Choroid plexus epithelial cell (primary cell): ENCODE measurements at regions not wholly inside any gene's neighbourhood (a gene's known extent, or its start where the extent isn't known, plus 50 kb on each side); places are given as distances from the start of the nearest gene placed in this dataset.

Source experiments
- DNase-seq: peaks from one replicate; pipeline ENCODE4 v3.0.0-alpha.2; 2010; ENCODE audit warnings: low read depth
- H3K4me3 ChIP-seq: 2 replicates; pipeline ENCODE4 v1.5.1; 2011; ENCODE audit warnings: low read depth, mild to moderate bottlenecking, control low read depth, low read length, moderate library complexity
- TF ChIP-seq, protein P1 (sequence below): conservative IDR thresholded peaks from 2 replicates; pipeline ENCODE4 v1.5.1; 2011; ENCODE audit warnings: low read depth, mild to moderate bottlenecking, control low read depth, inconsistent platforms, low read length, moderate library complexity

DNA sequence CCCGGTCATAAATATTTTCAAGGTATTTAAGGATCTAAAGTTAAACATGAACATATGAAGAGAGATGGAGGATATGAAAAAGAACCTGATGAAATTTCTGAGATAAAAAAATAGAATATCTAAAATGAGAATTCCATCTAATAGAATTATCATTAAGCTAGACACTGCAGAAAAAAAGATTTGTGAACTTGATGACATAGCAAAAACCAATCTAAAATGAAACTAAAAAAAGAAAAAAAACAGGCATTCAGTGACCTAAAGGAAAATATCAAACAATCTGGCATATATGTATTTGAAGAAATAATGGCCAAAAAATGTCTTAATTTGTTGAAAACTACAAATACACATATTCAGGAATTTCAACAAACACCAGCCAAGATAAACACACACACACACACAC, 81.6 kb upstream of the ZC3H12C start:
- DNase-seq = no peak
- TF ChIP-seq, protein P1, sequence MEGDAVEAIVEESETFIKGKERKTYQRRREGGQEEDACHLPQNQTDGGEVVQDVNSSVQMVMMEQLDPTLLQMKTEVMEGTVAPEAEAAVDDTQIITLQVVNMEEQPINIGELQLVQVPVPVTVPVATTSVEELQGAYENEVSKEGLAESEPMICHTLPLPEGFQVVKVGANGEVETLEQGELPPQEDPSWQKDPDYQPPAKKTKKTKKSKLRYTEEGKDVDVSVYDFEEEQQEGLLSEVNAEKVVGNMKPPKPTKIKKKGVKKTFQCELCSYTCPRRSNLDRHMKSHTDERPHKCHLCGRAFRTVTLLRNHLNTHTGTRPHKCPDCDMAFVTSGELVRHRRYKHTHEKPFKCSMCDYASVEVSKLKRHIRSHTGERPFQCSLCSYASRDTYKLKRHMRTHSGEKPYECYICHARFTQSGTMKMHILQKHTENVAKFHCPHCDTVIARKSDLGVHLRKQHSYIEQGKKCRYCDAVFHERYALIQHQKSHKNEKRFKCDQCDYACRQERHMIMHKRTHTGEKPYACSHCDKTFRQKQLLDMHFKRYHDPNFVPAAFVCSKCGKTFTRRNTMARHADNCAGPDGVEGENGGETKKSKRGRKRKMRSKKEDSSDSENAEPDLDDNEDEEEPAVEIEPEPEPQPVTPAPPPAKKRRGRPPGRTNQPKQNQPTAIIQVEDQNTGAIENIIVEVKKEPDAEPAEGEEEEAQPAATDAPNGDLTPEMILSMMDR = no peak
- H3K4me3 ChIP-seq = no peak overlapping the region

DNA sequence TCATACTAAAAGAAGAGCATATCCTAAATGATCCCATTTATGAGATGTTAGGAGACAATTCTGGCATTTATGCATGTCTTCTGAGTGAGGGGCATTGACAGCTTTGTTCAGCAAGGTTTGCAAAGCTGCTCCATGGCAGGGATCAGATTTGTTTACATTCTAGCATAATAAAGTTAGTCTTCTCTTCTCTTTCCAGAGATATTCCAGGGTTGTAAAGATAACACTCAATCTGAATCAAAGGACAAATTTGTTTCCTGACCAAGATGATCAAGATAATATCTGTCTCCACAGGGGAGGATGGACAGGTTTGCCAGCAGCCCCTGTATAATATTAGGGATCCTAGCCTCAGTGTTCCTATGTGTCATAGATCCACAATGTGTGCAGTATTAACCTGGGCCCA, 77.5 kb upstream of the ZC3H12C start:
- H3K4me3 ChIP-seq = no peak overlapping the region
- no peak for DNase-seq
- TF ChIP-seq, protein P1 = no peak

DNA sequence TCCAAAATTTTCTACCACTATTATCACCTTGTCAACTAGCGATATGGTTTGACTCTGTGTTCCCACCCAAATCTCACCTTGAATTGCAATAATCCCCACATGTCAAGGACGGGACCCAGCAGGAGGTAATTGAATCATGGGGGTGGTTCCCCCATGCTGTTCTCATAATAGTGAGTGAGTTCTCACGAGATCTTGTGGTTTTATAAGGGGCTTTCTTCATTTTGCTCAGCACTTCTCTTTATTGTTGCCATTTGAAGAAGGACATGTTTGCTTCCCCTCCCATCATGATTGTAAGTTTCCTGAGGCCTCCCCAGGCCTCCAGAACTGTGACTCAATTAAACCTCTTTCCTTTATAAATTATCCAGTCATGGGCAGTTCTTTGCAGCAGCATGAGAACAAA, 73.5 kb upstream of the ZC3H12C start:
- no peak for DNase-seq
- TF ChIP-seq, protein P1 = no peak
- no peak overlapping the region for H3K4me3 ChIP-seq

DNA sequence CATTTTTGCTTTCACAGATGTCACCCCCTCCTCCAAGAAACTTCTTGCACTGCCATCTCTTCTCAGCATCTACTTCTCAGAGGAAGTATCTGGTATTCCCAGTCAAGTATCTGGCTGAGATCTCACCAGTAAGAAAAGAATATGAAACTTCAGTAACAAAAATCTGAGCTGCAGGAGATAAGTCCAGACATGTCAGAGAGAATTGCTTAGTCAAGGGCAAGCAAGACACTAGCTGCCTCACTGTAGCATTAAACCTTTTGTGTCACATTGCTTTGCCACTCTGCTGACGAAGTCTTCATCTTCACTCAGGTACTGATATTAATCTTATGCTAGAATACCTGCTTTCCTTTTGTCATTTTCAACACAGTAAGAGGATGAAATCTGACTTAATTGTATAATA, 70.6 kb upstream of the ZC3H12C start:
- TF ChIP-seq, protein P1 = no peak
- H3K4me3 ChIP-seq = no peak overlapping the region
- DNase-seq = peak; percentile 31

DNA sequence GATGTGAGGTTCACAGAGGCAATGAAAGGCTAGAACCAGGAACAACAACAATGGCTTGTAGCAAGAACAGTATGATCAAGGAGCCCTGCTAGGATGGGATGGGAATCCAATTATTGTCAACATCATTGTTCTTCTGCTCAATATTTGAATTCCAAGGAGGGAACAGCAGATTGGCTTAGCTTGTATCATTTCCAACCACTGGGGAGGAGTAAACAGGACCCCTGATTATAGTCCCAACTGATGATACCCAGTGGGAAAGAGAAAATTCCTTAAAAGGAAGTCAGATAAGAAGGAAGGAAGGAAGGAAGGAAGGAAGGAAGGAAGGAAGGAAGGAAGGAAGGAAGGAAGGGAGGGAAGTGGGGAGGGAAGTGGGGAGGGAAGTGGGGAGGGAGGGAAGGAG, 69.5 kb upstream of the ZC3H12C start:
- TF ChIP-seq, protein P1 = no peak
- no peak for DNase-seq
- H3K4me3 ChIP-seq = no peak overlapping the region

DNA sequence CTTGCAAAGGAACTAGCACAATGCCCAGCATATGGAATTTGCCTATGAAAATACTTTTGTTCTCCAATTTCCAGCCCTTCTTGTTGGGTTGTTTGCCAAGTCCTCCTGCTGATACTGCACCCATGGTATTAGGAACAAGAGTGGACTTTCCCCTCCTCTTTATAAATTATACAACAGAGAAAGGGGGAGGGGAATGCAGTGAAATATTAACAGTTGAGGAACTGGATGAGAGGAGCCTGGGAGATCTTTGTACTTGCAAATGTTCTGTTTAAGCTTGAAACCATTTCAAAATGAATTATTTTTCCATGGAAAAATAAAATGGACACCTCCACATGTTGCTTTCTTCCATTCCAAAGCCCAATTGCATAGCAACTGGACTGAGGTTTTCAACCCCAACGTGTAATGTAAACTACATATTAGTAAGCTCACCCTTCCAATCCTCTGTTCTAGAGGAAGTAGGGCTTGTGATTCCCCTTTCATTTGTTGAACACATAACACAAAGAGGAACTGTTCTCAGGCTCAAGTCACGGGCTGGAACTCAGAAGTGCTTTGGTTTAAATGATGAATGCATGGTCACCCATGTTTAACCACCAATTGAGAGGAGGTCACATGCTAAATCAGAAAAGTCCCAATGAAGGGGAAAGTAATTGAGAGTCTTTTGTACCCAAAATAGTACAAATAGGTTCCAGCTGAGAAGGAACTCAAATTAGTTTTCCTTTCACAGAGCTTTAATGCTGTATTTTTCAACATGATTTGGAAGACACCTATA, 66.2 kb upstream of the ZC3H12C start:
- H3K4me3 ChIP-seq = no peak overlapping the region
- DNase-seq = no peak
- TF ChIP-seq, protein P1 = no peak
